GM12878 (cell line): ENCODE measurements at regions not wholly inside any gene's neighbourhood (a gene's known extent, or its start where the extent isn't known, plus 50 kb on each side); places are given as distances from the start of the nearest gene placed in this dataset.

Experiments
- ATF3 ChIP-seq: IDR thresholded peaks from 2 replicates; pipeline ENCODE4 v1.6.1; 2011; ENCODE audit warnings: low read depth, mild to moderate bottlenecking, low read length, moderate library complexity, borderline replicate concordance; ENCODE audit errors: extremely low read depth
- CREM ChIP-seq: IDR thresholded peaks from 2 replicates; pipeline ENCODE4 v1.6.1; 2014; ENCODE audit warnings: antibody characterized with exemption, low read depth
- CTCF ChIP-seq, 3 experiments: IDR thresholded peaks in 2 of 3; conservative IDR thresholded peaks in 1 of 3; 2 replicates each; pipeline ENCODE4 v1.5.1; 2011; ENCODE audit warnings: low read depth in 3 of 3, low read length in 3 of 3, mild to moderate bottlenecking in 3 of 3, control low read depth in 2 of 3, moderate library complexity in 2 of 3, inconsistent platforms in 1 of 3, mixed read lengths in 1 of 3; ENCODE audit not compliant: control insufficient read depth in 2 of 3, insufficient read depth in 1 of 3; ENCODE audit errors: extremely low read depth in 1 of 3
- CUX1 ChIP-seq: IDR thresholded peaks from 2 replicates; pipeline ENCODE4 v1.6.1; 2012; ENCODE audit warnings: improper control_type of control experiment, low read depth, low read length; ENCODE audit not compliant: insufficient replicate concordance
- EP300 ChIP-seq, 2 experiments: fragments of 150-350 bp in 1 of 2; IDR thresholded peaks; 2 replicates each; pipeline ENCODE4 v1.6.1; 2011 to 2012; ENCODE audit warnings: low read depth in 2 of 2, low read length in 2 of 2, borderline replicate concordance in 1 of 2, improper control_type of control experiment in 1 of 2, inconsistent platforms in 1 of 2; ENCODE audit not compliant: control insufficient read depth in 1 of 2
- ETV6 ChIP-seq, 2 experiments: fragments of 450-650 bp in 1 of 2; IDR thresholded peaks in 1 of 2; conservative IDR thresholded peaks in 1 of 2; 2 replicates each; pipeline ENCODE4 v1.6.1; 2014; ENCODE audit warnings: antibody characterized with exemption in 1 of 2, borderline replicate concordance in 1 of 2, low read depth in 1 of 2, mild to moderate bottlenecking in 1 of 2, moderate library complexity in 1 of 2
- NFYA ChIP-seq: IDR thresholded peaks from 2 replicates; pipeline ENCODE4 v1.6.1; 2011; ENCODE audit warnings: low read depth, mild to moderate bottlenecking, low read length, improper control_type of control experiment, borderline replicate concordance
- NRF1 ChIP-seq: conservative IDR thresholded peaks from 2 replicates; pipeline ENCODE4 v1.6.1; 2011; ENCODE audit warnings: mild to moderate bottlenecking, low read depth, low read length, improper control_type of control experiment
- TAF1 ChIP-seq: IDR thresholded peaks from 2 replicates; pipeline ENCODE4 v1.6.1; 2011; ENCODE audit warnings: mild to moderate bottlenecking, low read depth, low read length, borderline replicate concordance
- ZNF217 ChIP-seq: fragments of 450-650 bp; IDR thresholded peaks from 2 replicates; pipeline ENCODE4 v1.6.1; 2017; ENCODE audit warnings: antibody characterized with exemption, mild to moderate bottlenecking
- ZNF384 ChIP-seq: IDR thresholded peaks from 2 replicates; pipeline ENCODE4 v1.6.1; 2012; ENCODE audit warnings: low read depth, mild to moderate bottlenecking, low read length, improper control_type of control experiment, borderline replicate concordance
- ZNF687 ChIP-seq: fragments of 450-650 bp; IDR thresholded peaks from 2 replicates; pipeline ENCODE4 v1.6.1; 2017; ENCODE audit warnings: mild to moderate bottlenecking, moderate library complexity

GRCh38 chr7:116087984-116088383 is 57.4 kb upstream of the TFEC start (continued):
- TF ChIP-seq ATF3, result no peak
- no peak for TF ChIP-seq EP300 (IDR thresholded peaks at IDR 0.05; ENCODE audit: borderline replicate concordance in 1 of 2, control insufficient read depth in 1 of 2, low read depth in 2 of 2, low read length in 2 of 2)
- no peak for TF ChIP-seq NRF1
- TF ChIP-seq ZNF217, result no peak
- no peak for TF ChIP-seq CTCF (IDR thresholded peaks at IDR 0.05 in 2 of 3, conservative IDR thresholded peaks at IDR 0.05 in 1 of 3; ENCODE audit: control insufficient read depth in 2 of 3, extremely low read depth in 1 of 3, insufficient read depth in 1 of 3, low read depth in 3 of 3, low read length in 3 of 3)
- TF ChIP-seq NFYA, result no peak
- TF ChIP-seq CUX1, result no peak
- TF ChIP-seq CREM, result no peak
- no peak for TF ChIP-seq ETV6 (conservative IDR thresholded peaks at IDR 0.05 in 1 of 2, IDR thresholded peaks at IDR 0.05 in 1 of 2; ENCODE audit: borderline replicate concordance in 1 of 2, low read depth in 1 of 2)
- no peak for TF ChIP-seq ZNF687
- TF ChIP-seq TAF1, result no peak
- no peak for TF ChIP-seq ZNF384
